CD4-positive, alpha-beta T cell treated with Interleukin-2 at 100 ng/mL for 4 hours (primary cell): ENCODE measurements at regions not wholly inside any gene's neighbourhood (a gene's known extent, or its start where the extent isn't known, plus 50 kb on each side); places are given as distances from the start of the nearest gene placed in this dataset.
"Not testable (repeated sequence)": the region's sequence is repeated elsewhere in the genome, so short reads cannot be mapped to it uniquely, and the experiment has no call there.

Experiments
- DNase-seq: peaks from one replicate; pipeline ENCODE4 v3.0.0-alpha.2; 2020; ENCODE audit warnings: low spot score

GRCh38 chr9:78383130-78383529 is 86.2 kb downstream of the PSAT1 start:
- no peak for DNase-seq

GRCh38 chr9:78386348-78386747 is 89.4 kb downstream of the PSAT1 start:
- no peak for DNase-seq

GRCh38 chr9:78386773-78387172 is 89.8 kb downstream of the PSAT1 start:
- DNase-seq, result no peak

GRCh38 chr9:78393340-78393739 is 96.4 kb downstream of the PSAT1 start:
- no peak for DNase-seq

GRCh38 chr9:78393932-78394331 is 97.0 kb downstream of the PSAT1 start:
- no peak for DNase-seq

GRCh38 chr9:78396087-78396486 is 99.2 kb downstream of the PSAT1 start:
- no peak for DNase-seq

- no peak for DNase-seq
Observed at GRCh38 chr9:78397045-78397444, 100.1 kb downstream of the PSAT1 start.

GRCh38 chr9:78397454-78397853 is 100.5 kb downstream of the PSAT1 start:
- DNase-seq, result no peak

- no peak for DNase-seq
Observed at GRCh38 chr9:78399153-78399552, 102.2 kb downstream of the PSAT1 start.

GRCh38 chr9:78400496-78400895 is 103.6 kb downstream of the PSAT1 start:
- no peak for DNase-seq

GRCh38 chr9:78405461-78405860 is 108.5 kb downstream of the PSAT1 start:
- DNase-seq, result no peak

- DNase-seq, result no peak
Observed at GRCh38 chr9:78406146-78406545, 109.2 kb downstream of the PSAT1 start.

- no peak for DNase-seq
Observed at GRCh38 chr9:78406933-78407332, 110.0 kb downstream of the PSAT1 start.

GRCh38 chr9:78407636-78408312 is 110.8 kb downstream of the PSAT1 start:
- DNase-seq, result no peak

- no peak for DNase-seq
Observed at GRCh38 chr9:78408388-78408787, 111.5 kb downstream of the PSAT1 start.

GRCh38 chr9:78409928-78410510 is 113.1 kb downstream of the PSAT1 start:
- DNase-seq, result not testable (repeated sequence)

GRCh38 chr9:78422309-78422708 is 125.4 kb downstream of the PSAT1 start:
- no peak for DNase-seq

GRCh38 chr9:78424299-78424698 is 127.4 kb downstream of the PSAT1 start:
- no peak for DNase-seq

- DNase-seq, result no peak
Observed at GRCh38 chr9:78428640-78429039, 131.7 kb downstream of the PSAT1 start.

- DNase-seq, result no peak
Observed at GRCh38 chr9:78430387-78430786, 133.5 kb downstream of the PSAT1 start.

GRCh38 chr9:78431039-78431438 is 134.1 kb downstream of the PSAT1 start:
- not testable (repeated sequence) for DNase-seq

- DNase-seq, result no peak
Observed at GRCh38 chr9:78436873-78437272, 139.9 kb downstream of the PSAT1 start.

GRCh38 chr9:78437296-78437695 is 140.4 kb downstream of the PSAT1 start:
- no peak for DNase-seq

GRCh38 chr9:78437806-78438205 is 140.9 kb downstream of the PSAT1 start:
- no peak for DNase-seq
